ENCODE measurements at regions not wholly inside any gene's neighbourhood (a gene's known extent, or its start where the extent isn't known, plus 50 kb on each side); places are given as distances from the start of the nearest gene placed in this dataset.

GRCh38 chr5:16304846-16305245 is 125.3 kb upstream of the MARCHF11 start:
- Histone ChIP-seq H3K4me2 (ENCODE audit: low read depth, low read length) (no peak overlapping the region), H2AFZ (ENCODE audit: low read length) (no peak overlapping the region), H3K36me3 (replicated peaks in 1 of 2; ENCODE audit: control insufficient read depth in 1 of 2, insufficient read depth in 2 of 2, low read length in 2 of 2) (no peaks in the 10 kb centered on the region), H3K4me3 (replicated peaks in 1 of 3; ENCODE audit: insufficient read depth in 1 of 3, low read depth in 2 of 3, low read length in 3 of 3) (no peak overlapping the region), H3K9ac (ENCODE audit: insufficient read depth, low read depth, low read length) (no peak overlapping the region), H3K9me3 (ENCODE audit: low read length) (no peaks in the 10 kb centered on the region), H3K27me3 (ENCODE audit: control insufficient read depth in 1 of 2, insufficient read depth in 2 of 2, low read length in 2 of 2) (no peaks in the 10 kb centered on the region), H4K20me1 (ENCODE audit: insufficient read depth, low read length) (no peaks in the 10 kb centered on the region), H3K79me2 (ENCODE audit: insufficient read depth, low read length) (no peaks in the 10 kb centered on the region), H3K4me1 (ENCODE audit: insufficient read depth, low read length) (no peaks in the 10 kb centered on the region), H3K27ac (ENCODE audit: extremely low read length, insufficient read depth, low read length) (no peak overlapping the region)
- BruUV-seq (replicated peaks) = no TSS peak
- ATAC-seq = no peak
- 41% methylated on average over 6 of the region's 6 CpGs for WGBS (ENCODE audit: low lambda C conversion rate)
- intact Hi-C loops (cut with micrococcal nuclease; ENCODE audit: unreplicated experiment) = no loop called here
- no peak for FAIRE-seq
- POLR2A ChIA-PET = no interaction called here
- in situ Hi-C loops (cut with HindIII; ENCODE audit: extremely low pct_ligation_motif_present, low pct_unique_long_range_greater_than_20kb) = no loop called here
- CTCF ChIA-PET (ENCODE audit: low intra/inter-chr PET ratio, low total read pairs) = no interaction called here
- TF ChIP-seq SNAI1 (CRISPR knock-in tag; IDR thresholded peaks at IDR 0.05; ENCODE audit: borderline replicate concordance) (no peak), ZNF138 (CRISPR knock-in tag; IDR thresholded peaks at IDR 0.05; ENCODE audit: low read depth) (no peak), CAMTA2 (CRISPR knock-in tag; IDR thresholded peaks at IDR 0.05; ENCODE audit: borderline replicate concordance) (no peak), ZNF790 (CRISPR knock-in tag; IDR thresholded peaks at IDR 0.05; ENCODE audit: borderline replicate concordance) (no peak), E2F2 (CRISPR knock-in tag; IDR thresholded peaks at IDR 0.05; ENCODE audit: borderline replicate concordance) (no peak), FOXK2 (IDR thresholded peaks at IDR 0.05) (no peak), PAX8 (CRISPR knock-in tag; IDR thresholded peaks at IDR 0.05; ENCODE audit: borderline replicate concordance) (no peak)
- no peak for DNase-seq (ENCODE audit: low spot score)

GRCh38 chr5:16296946-16297345 is 117.4 kb upstream of the MARCHF11 start:
- no peaks in the 10 kb centered on the region for H3K27me3 ChIP-seq (ENCODE audit: control insufficient read depth in 1 of 2, insufficient read depth in 2 of 2, low read length in 2 of 2)
- no peaks in the 10 kb centered on the region for H3K4me1 ChIP-seq (ENCODE audit: insufficient read depth, low read length)
- no peak overlapping the region for H3K4me2 ChIP-seq (ENCODE audit: low read depth, low read length)
- no peak overlapping the region for H3K4me3 ChIP-seq (replicated peaks in 1 of 3; ENCODE audit: insufficient read depth in 1 of 3, low read depth in 2 of 3, low read length in 3 of 3)
- DNase-seq (ENCODE audit: low spot score) = no peak
- H3K9ac ChIP-seq (ENCODE audit: insufficient read depth, low read depth, low read length) = no peak overlapping the region
- H3K27ac ChIP-seq (ENCODE audit: extremely low read length, insufficient read depth, low read length) = no peak overlapping the region
- no peaks in the 10 kb centered on the region for H3K36me3 ChIP-seq (replicated peaks in 1 of 2; ENCODE audit: control insufficient read depth in 1 of 2, insufficient read depth in 2 of 2, low read length in 2 of 2)
- FAIRE-seq = no peak
- no peaks in the 10 kb centered on the region for H4K20me1 ChIP-seq (ENCODE audit: insufficient read depth, low read length)
- POLR2A ChIA-PET = no interaction called here
- no peak for ATAC-seq
- no TSS peak for BruUV-seq (replicated peaks)
- CTCF ChIA-PET (ENCODE audit: low intra/inter-chr PET ratio, low total read pairs) = no interaction called here
- WGBS (ENCODE audit: low lambda C conversion rate) = 0% methylated on average over 3 of the region's 3 CpGs
- peaks cover 31% of the 10 kb centered on the region for H3K9me3 ChIP-seq (ENCODE audit: low read length)
- in situ Hi-C loops (cut with HindIII; ENCODE audit: extremely low pct_ligation_motif_present, low pct_unique_long_range_greater_than_20kb) (no loop called here), intact Hi-C loops (cut with micrococcal nuclease; ENCODE audit: unreplicated experiment) (no loop called here)
- H3K79me2 ChIP-seq (ENCODE audit: insufficient read depth, low read length) = no peaks in the 10 kb centered on the region
- H2AFZ ChIP-seq (ENCODE audit: low read length) = no peak overlapping the region
- no peak for TF ChIP-seq ZNF282 (IDR thresholded peaks at IDR 0.05; ENCODE audit: partially characterized antibody)
- TF ChIP-seq ZNF879 (CRISPR knock-in tag; IDR thresholded peaks at IDR 0.05) = no peak
- no peak for TF ChIP-seq ZNF772 (CRISPR knock-in tag; IDR thresholded peaks at IDR 0.05)
- no peak for TF ChIP-seq ZNF577 (CRISPR knock-in tag; IDR thresholded peaks at IDR 0.05; ENCODE audit: borderline replicate concordance, low read depth)
- no peak for TF ChIP-seq PAF1 (CRISPR knock-in tag; IDR thresholded peaks at IDR 0.05)
- no peak for TF ChIP-seq ZNF296 (CRISPR knock-in tag; conservative IDR thresholded peaks at IDR 0.05)
- no peak for TF ChIP-seq KMT2A (CRISPR knock-in tag; IDR thresholded peaks at IDR 0.05)
- no peak for TF ChIP-seq SRSF1 (optimal IDR thresholded peaks at IDR 0.05; ENCODE audit: low read depth, low read length)
- no peak for TF ChIP-seq CREB3 (CRISPR knock-in tag; IDR thresholded peaks at IDR 0.05)
- TF ChIP-seq CAMTA2 (CRISPR knock-in tag; IDR thresholded peaks at IDR 0.05; ENCODE audit: borderline replicate concordance) = no peak
- no peak for TF ChIP-seq NR1H2 (CRISPR knock-in tag; IDR thresholded peaks at IDR 0.05; ENCODE audit: borderline replicate concordance, low read depth)
- no peak for TF ChIP-seq TBX3 (IDR thresholded peaks at IDR 0.05; ENCODE audit: borderline replicate concordance)
- no peak for TF ChIP-seq ATAD3A (CRISPR knock-in tag; IDR thresholded peaks at IDR 0.05)
- TF ChIP-seq ZNF629 (CRISPR knock-in tag; conservative IDR thresholded peaks at IDR 0.05) = no peak
